ENCODE measurements at regions not wholly inside any gene's neighbourhood (a gene's known extent, or its start where the extent isn't known, plus 50 kb on each side); places are given as distances from the start of the nearest gene placed in this dataset.
A peak's percentile ranks its signal among the peaks of the same experiment; 100 is the strongest.

GRCh38 chr1:73623946-73624345 is 574.0 kb downstream of the LRRIQ3 start:
- H3K56ac ChIP-seq (ENCODE audit: low read length): no peak overlapping the region
- WGBS (ENCODE audit: extremely low coverage, insufficient coverage, low lambda C conversion rate): no CpG with 5 or more reads among the region's 1 CpG

GRCh38 chr1:73617145-73617544 is 580.8 kb downstream of the LRRIQ3 start:
- Histone ChIP-seq H2BK15ac (replicated peaks; ENCODE audit: low read depth) (no peak overlapping the region), H3K36me3 (ENCODE audit: control insufficient read depth, insufficient read depth, low read length) (no peaks in the 10 kb centered on the region), H3K4ac (ENCODE audit: low read depth, low read length) (no peak overlapping the region), H2BK5ac (ENCODE audit: low read length) (no peak overlapping the region), H3K4me2 (ENCODE audit: low read length) (no peak overlapping the region), H3K9ac (ENCODE audit: low read length) (no peak overlapping the region), H3K18ac (ENCODE audit: low read length) (no peak overlapping the region), H3K27ac (ENCODE audit: low read depth, low read length) (no peak overlapping the region), H4K8ac (ENCODE audit: low read depth, low read length) (no peak overlapping the region), H3K79me2 (ENCODE audit: control insufficient read depth, insufficient read depth, low read length) (no peaks in the 10 kb centered on the region), H3K27me3 (ENCODE audit: insufficient read depth, low read length, poor library complexity) (no peaks in the 10 kb centered on the region), H3K4me3 (ENCODE audit: low read length) (no peak overlapping the region), H4K5ac (ENCODE audit: low read length) (no peak overlapping the region), H3K4me1 (ENCODE audit: control insufficient read depth, low read depth, low read length) (no peaks in the 10 kb centered on the region), H2BK120ac (ENCODE audit: low read depth, low read length) (no peak overlapping the region), H2AK5ac (ENCODE audit: low read length) (no peak overlapping the region), H3K56ac (ENCODE audit: low read length) (no peak overlapping the region), H3K23ac (ENCODE audit: low read length) (no peak overlapping the region), H3K79me1 (ENCODE audit: low read length) (no peaks in the 10 kb centered on the region)
- no peak for DNase-seq
- no CpG with 5 or more reads among the region's 4 CpGs for WGBS (ENCODE audit: extremely low coverage, insufficient coverage, low lambda C conversion rate)

More at GRCh38 chr1:73623946-73624345, 574.0 kb downstream of the LRRIQ3 start:
- Histone ChIP-seq H3K9ac (ENCODE audit: low read length) (no peak overlapping the region), H2BK120ac (ENCODE audit: low read depth, low read length) (no peak overlapping the region), H2BK15ac (replicated peaks; ENCODE audit: low read depth) (no peak overlapping the region), H3K4me2 (ENCODE audit: low read length) (no peak overlapping the region), H3K18ac (ENCODE audit: low read length) (no peak overlapping the region), H3K27ac (ENCODE audit: low read depth, low read length) (no peak overlapping the region), H3K23ac (ENCODE audit: low read length) (no peak overlapping the region), H3K27me3 (ENCODE audit: insufficient read depth, low read length, poor library complexity) (no peaks in the 10 kb centered on the region), H3K4me1 (ENCODE audit: control insufficient read depth, low read depth, low read length) (no peaks in the 10 kb centered on the region), H3K4ac (ENCODE audit: low read depth, low read length) (no peak overlapping the region), H3K79me1 (ENCODE audit: low read length) (no peaks in the 10 kb centered on the region), H4K8ac (ENCODE audit: low read depth, low read length) (no peak overlapping the region), H2BK5ac (ENCODE audit: low read length) (no peak overlapping the region), H2AK5ac (ENCODE audit: low read length) (no peak overlapping the region), H3K4me3 (ENCODE audit: low read length) (no peak overlapping the region), H4K5ac (ENCODE audit: low read length) (no peak overlapping the region), H3K79me2 (ENCODE audit: control insufficient read depth, insufficient read depth, low read length) (no peaks in the 10 kb centered on the region), H3K36me3 (ENCODE audit: control insufficient read depth, insufficient read depth, low read length) (no peaks in the 10 kb centered on the region)
- no peak for DNase-seq

GRCh38 chr1:73611681-73612080 is 586.3 kb downstream of the LRRIQ3 start:
- no peak for DNase-seq
- H2BK15ac ChIP-seq (replicated peaks; ENCODE audit: low read depth): no peak overlapping the region
- no peak overlapping the region for H3K23ac ChIP-seq (ENCODE audit: low read length)
- no peak overlapping the region for H3K4me3 ChIP-seq (ENCODE audit: low read length)
- no peaks in the 10 kb centered on the region for H3K79me2 ChIP-seq (ENCODE audit: control insufficient read depth, insufficient read depth, low read length)
- no peak overlapping the region for H2AK5ac ChIP-seq (ENCODE audit: low read length)
- H3K56ac ChIP-seq (ENCODE audit: low read length): no peak overlapping the region
- no peaks in the 10 kb centered on the region for H3K27me3 ChIP-seq (ENCODE audit: insufficient read depth, low read length, poor library complexity)
- H2BK5ac ChIP-seq (ENCODE audit: low read length): no peak overlapping the region
- no peak overlapping the region for H2BK120ac ChIP-seq (ENCODE audit: low read depth, low read length)
- H3K27ac ChIP-seq (ENCODE audit: low read depth, low read length): no peak overlapping the region
- H3K79me1 ChIP-seq (ENCODE audit: low read length): no peaks in the 10 kb centered on the region
- no peak overlapping the region for H3K4me2 ChIP-seq (ENCODE audit: low read length)
- H4K8ac ChIP-seq (ENCODE audit: low read depth, low read length): no peak overlapping the region
- H3K4ac ChIP-seq (ENCODE audit: low read depth, low read length): no peak overlapping the region
- no peak overlapping the region for H3K9ac ChIP-seq (ENCODE audit: low read length)
- no peak overlapping the region for H3K18ac ChIP-seq (ENCODE audit: low read length)
- no peak overlapping the region for H4K5ac ChIP-seq (ENCODE audit: low read length)
- no peaks in the 10 kb centered on the region for H3K36me3 ChIP-seq (ENCODE audit: control insufficient read depth, insufficient read depth, low read length)
- no peaks in the 10 kb centered on the region for H3K4me1 ChIP-seq (ENCODE audit: control insufficient read depth, low read depth, low read length)

GRCh38 chr1:73604739-73605138 is 593.2 kb downstream of the LRRIQ3 start:
- Histone ChIP-seq H2BK15ac (replicated peaks; ENCODE audit: low read depth) (no peak overlapping the region), H2BK5ac (ENCODE audit: low read length) (no peak overlapping the region)
- WGBS (ENCODE audit: extremely low coverage, insufficient coverage, low lambda C conversion rate): no CpG with 5 or more reads among the region's 2 CpGs

GRCh38 chr1:73604211-73604610 is 593.8 kb downstream of the LRRIQ3 start:
- Histone ChIP-seq H3K4me3 (ENCODE audit: low read length) (no peak overlapping the region), H3K4ac (ENCODE audit: low read depth, low read length) (no peak overlapping the region), H3K4me2 (ENCODE audit: low read length) (no peak overlapping the region)

More at GRCh38 chr1:73604739-73605138, 593.2 kb downstream of the LRRIQ3 start:
- H3K56ac ChIP-seq (ENCODE audit: low read length): no peak overlapping the region
- no peaks in the 10 kb centered on the region for H3K79me1 ChIP-seq (ENCODE audit: low read length)
- no peak overlapping the region for H3K23ac ChIP-seq (ENCODE audit: low read length)
- H3K27me3 ChIP-seq (ENCODE audit: insufficient read depth, low read length, poor library complexity): no peaks in the 10 kb centered on the region
- H3K27ac ChIP-seq (ENCODE audit: low read depth, low read length): no peak overlapping the region
- H2BK120ac ChIP-seq (ENCODE audit: low read depth, low read length): no peak overlapping the region
- DNase-seq: no peak
- no peaks in the 10 kb centered on the region for H3K4me1 ChIP-seq (ENCODE audit: control insufficient read depth, low read depth, low read length)
- H3K18ac ChIP-seq (ENCODE audit: low read length): no peak overlapping the region
- no peak overlapping the region for H4K5ac ChIP-seq (ENCODE audit: low read length)
- H4K8ac ChIP-seq (ENCODE audit: low read depth, low read length): no peak overlapping the region
- no peak overlapping the region for H2AK5ac ChIP-seq (ENCODE audit: low read length)
- no peak overlapping the region for H3K4me3 ChIP-seq (ENCODE audit: low read length)
- no peak overlapping the region for H3K4ac ChIP-seq (ENCODE audit: low read depth, low read length)
- H3K4me2 ChIP-seq (ENCODE audit: low read length): no peak overlapping the region
- no peak overlapping the region for H3K9ac ChIP-seq (ENCODE audit: low read length)
- H3K36me3 ChIP-seq (ENCODE audit: control insufficient read depth, insufficient read depth, low read length): no peaks in the 10 kb centered on the region
- no peaks in the 10 kb centered on the region for H3K79me2 ChIP-seq (ENCODE audit: control insufficient read depth, insufficient read depth, low read length)

GRCh38 chr1:73593804-73594203 is 604.2 kb downstream of the LRRIQ3 start:
- no peak overlapping the region for H3K4ac ChIP-seq (ENCODE audit: low read depth, low read length)
- WGBS (ENCODE audit: extremely low coverage, insufficient coverage, low lambda C conversion rate): 100% methylated on average over 1 of the region's 4 CpGs
- no peak overlapping the region for H2BK120ac ChIP-seq (ENCODE audit: low read depth, low read length)
- no peak overlapping the region for H4K8ac ChIP-seq (ENCODE audit: low read depth, low read length)
- no peak overlapping the region for H3K56ac ChIP-seq (ENCODE audit: low read length)
- H3K4me1 ChIP-seq (ENCODE audit: control insufficient read depth, low read depth, low read length): no peaks in the 10 kb centered on the region
- H3K9ac ChIP-seq (ENCODE audit: low read length): no peak overlapping the region
- H3K27ac ChIP-seq (ENCODE audit: low read depth, low read length): no peak overlapping the region
- no peaks in the 10 kb centered on the region for H3K27me3 ChIP-seq (ENCODE audit: insufficient read depth, low read length, poor library complexity)
- peak; percentile 8 for DNase-seq
- H3K4me2 ChIP-seq (ENCODE audit: low read length): no peak overlapping the region
- H3K4me3 ChIP-seq (ENCODE audit: low read length): no peak overlapping the region
- H3K36me3 ChIP-seq (ENCODE audit: control insufficient read depth, insufficient read depth, low read length): no peaks in the 10 kb centered on the region
- H3K23ac ChIP-seq (ENCODE audit: low read length): no peak overlapping the region
- H2BK5ac ChIP-seq (ENCODE audit: low read length): no peak overlapping the region
- no peaks in the 10 kb centered on the region for H3K79me2 ChIP-seq (ENCODE audit: control insufficient read depth, insufficient read depth, low read length)
- no peak overlapping the region for H2BK15ac ChIP-seq (replicated peaks; ENCODE audit: low read depth)
- no peak overlapping the region for H4K5ac ChIP-seq (ENCODE audit: low read length)
- no peak overlapping the region for H2AK5ac ChIP-seq (ENCODE audit: low read length)
- no peaks in the 10 kb centered on the region for H3K79me1 ChIP-seq (ENCODE audit: low read length)
- H3K18ac ChIP-seq (ENCODE audit: low read length): no peak overlapping the region

More at GRCh38 chr1:73604211-73604610, 593.8 kb downstream of the LRRIQ3 start:
- Histone ChIP-seq H4K8ac (ENCODE audit: low read depth, low read length) (no peak overlapping the region), H3K27me3 (ENCODE audit: insufficient read depth, low read length, poor library complexity) (no peaks in the 10 kb centered on the region), H4K5ac (ENCODE audit: low read length) (no peak overlapping the region), H3K4me1 (ENCODE audit: control insufficient read depth, low read depth, low read length) (no peaks in the 10 kb centered on the region), H3K18ac (ENCODE audit: low read length) (no peak overlapping the region), H3K9ac (ENCODE audit: low read length) (no peak overlapping the region), H3K36me3 (ENCODE audit: control insufficient read depth, insufficient read depth, low read length) (no peaks in the 10 kb centered on the region), H3K27ac (ENCODE audit: low read depth, low read length) (no peak overlapping the region), H3K23ac (ENCODE audit: low read length) (no peak overlapping the region), H2BK5ac (ENCODE audit: low read length) (no peak overlapping the region), H3K79me1 (ENCODE audit: low read length) (no peaks in the 10 kb centered on the region), H3K56ac (ENCODE audit: low read length) (no peak overlapping the region), H3K79me2 (ENCODE audit: control insufficient read depth, insufficient read depth, low read length) (no peaks in the 10 kb centered on the region), H2BK120ac (ENCODE audit: low read depth, low read length) (no peak overlapping the region), H2AK5ac (ENCODE audit: low read length) (no peak overlapping the region), H2BK15ac (replicated peaks; ENCODE audit: low read depth) (no peak overlapping the region)
- no CpG with 5 or more reads among the region's 1 CpG for WGBS (ENCODE audit: extremely low coverage, insufficient coverage, low lambda C conversion rate)
- DNase-seq: no peak

Measured in mesendoderm (in vitro differentiated cells).